ENCODE measurements at regions not wholly inside any gene's neighbourhood (a gene's known extent, or its start where the extent isn't known, plus 50 kb on each side); places are given as distances from the start of the nearest gene placed in this dataset.

DNA sequence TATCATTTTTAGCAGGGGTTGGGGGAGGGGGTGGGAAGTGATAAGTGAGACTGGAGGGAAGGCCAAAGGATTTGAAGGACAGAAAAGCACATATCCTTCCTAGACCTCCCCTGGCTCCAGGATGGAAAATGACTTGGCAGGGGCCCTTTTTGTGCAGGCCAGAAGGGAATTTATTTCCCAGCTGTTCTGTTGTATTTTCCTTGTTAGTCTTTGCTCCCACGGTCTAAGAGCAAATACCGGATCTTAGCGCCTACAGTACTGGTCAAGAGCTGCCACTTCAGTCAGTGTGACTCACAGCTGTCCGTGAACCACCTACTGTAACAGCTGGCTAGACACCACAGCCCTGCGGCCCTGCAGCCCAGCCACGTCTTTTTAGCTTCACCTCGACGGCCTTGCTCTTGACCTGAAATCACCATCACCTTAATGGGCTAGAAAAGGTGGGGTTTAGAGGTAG, 51.0 kb upstream of the ERRFI1 start:
- H3K27me3 ChIP-seq (ENCODE audit: control insufficient read depth, insufficient read depth, low read length) = no peaks in the 10 kb centered on the region
- peaks cover 13% of the 10 kb centered on the region for H3K9me1 ChIP-seq (ENCODE audit: insufficient read depth, low read length)
- H2BK5ac ChIP-seq (ENCODE audit: low read depth, low read length, poor library complexity, severe bottlenecking) = peak overlapping the region; percentile 73
- TF ChIP-seq RAD21 (IDR thresholded peaks at IDR 0.05; ENCODE audit: low read length) (0 out of 2 replicates have a peak, but pooled peaks have one; percentile 26), FOS (IDR thresholded peaks at IDR 0.05; ENCODE audit: low read depth, low read length) (peak; percentile 90), POLR2A (IDR thresholded peaks at IDR 0.05; ENCODE audit: low read depth, low read length) (peak; percentile 42; the same call in 1 of the 2 replicates), SMC3 (IDR thresholded peaks at IDR 0.05; ENCODE audit: low read depth, low read length) (0 out of 2 replicates have a peak, but pooled peaks have one; percentile 5), CEBPB (IDR thresholded peaks at IDR 0.05; ENCODE audit: low read depth, low read length) (no peak), RCOR1 (IDR thresholded peaks at IDR 0.05; ENCODE audit: insufficient replicate concordance, low read length) (peak; percentile 85), BHLHE40 (IDR thresholded peaks at IDR 0.05; ENCODE audit: low read depth, low read length) (0 out of 2 replicates have a peak, but pooled peaks have one; percentile 31)
- TF ChIP-seq, protein P1, sequence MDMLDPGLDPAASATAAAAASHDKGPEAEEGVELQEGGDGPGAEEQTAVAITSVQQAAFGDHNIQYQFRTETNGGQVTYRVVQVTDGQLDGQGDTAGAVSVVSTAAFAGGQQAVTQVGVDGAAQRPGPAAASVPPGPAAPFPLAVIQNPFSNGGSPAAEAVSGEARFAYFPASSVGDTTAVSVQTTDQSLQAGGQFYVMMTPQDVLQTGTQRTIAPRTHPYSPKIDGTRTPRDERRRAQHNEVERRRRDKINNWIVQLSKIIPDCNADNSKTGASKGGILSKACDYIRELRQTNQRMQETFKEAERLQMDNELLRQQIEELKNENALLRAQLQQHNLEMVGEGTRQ (IDR thresholded peaks at IDR 0.05; ENCODE audit: low read depth, low read length) = no peak
- H2AK9ac ChIP-seq (replicated peaks; ENCODE audit: low read depth, low read length, poor library complexity) = peak overlapping the region; percentile 67
- no peak overlapping the region; the same call in 1 of the 2 replicates for H4K5ac ChIP-seq (ENCODE audit: low read depth, low read length)
- peak overlapping the region; percentile 28 for H2AFZ ChIP-seq (replicated peaks; ENCODE audit: low read length, poor library complexity)
- in situ Hi-C loops (cut with MboI; ENCODE audit: low sequenced_read_pairs) (no loop called here), dilution Hi-C loops (cut with HindIII; ENCODE audit: low sequenced_read_pairs, unreplicated experiment) (no loop called here), intact Hi-C loops (cut with micrococcal nuclease) (loop anchor here (5.0 kb wide), 1 partner anchor 35 kb away; no protein-coding TSS in a partner anchor)
- peak overlapping the region; percentile 25; the same call in 1 of the 2 replicates for H3K18ac ChIP-seq (ENCODE audit: low read depth, low read length)
- BruUV-seq (replicated peaks) = no TSS peak
- peak; percentile 90 for ATAC-seq (ENCODE audit: low read depth)
- peak overlapping the region; percentile 2; the same call in 1 of the 2 replicates for H3K27ac ChIP-seq (ENCODE audit: insufficient read depth, low read length)
- H3K4me3 ChIP-seq (ENCODE audit: insufficient read depth, low read depth, low read length) = no peak overlapping the region
- H3K79me1 ChIP-seq (ENCODE audit: low read depth in 1 of 2, low read length in 2 of 2) = no peaks in the 10 kb centered on the region
- peak overlapping the region; percentile 12; the same call in 1 of the 2 replicates for H4K91ac ChIP-seq (ENCODE audit: insufficient read depth, low read depth, low read length)
- CTCF ChIA-PET = interaction anchor here (0.5 to 1.9 kb wide), 5 partner anchors 10 to 597 kb away, joined by 4 to 9 read pairs (median 5); no protein-coding TSS in a partner anchor
- peak overlapping the region; percentile 14 for H2AK5ac ChIP-seq (ENCODE audit: low read depth, low read length)
- 0 out of 2 replicates have a peak overlapping the region, but pooled peaks have one; percentile 35 for H3K14ac ChIP-seq (replicated peaks; ENCODE audit: low read depth, low read length)
- no peaks in the 10 kb centered on the region for H3K36me3 ChIP-seq (ENCODE audit: control insufficient read depth, insufficient read depth, low read length)
- no peak overlapping the region; the same call in 1 of the 2 replicates for H3K56ac ChIP-seq (ENCODE audit: extremely low read depth, insufficient read depth, low read length)
- H2BK20ac ChIP-seq (ENCODE audit: low read depth, low read length) = peak overlapping the region; percentile 36; the same call in 1 of the 2 replicates
- H3K9me3 ChIP-seq (ENCODE audit: control insufficient read depth, insufficient read depth, low read length) = no peaks in the 10 kb centered on the region
- peaks cover 26% of the 10 kb centered on the region for H3K4me1 ChIP-seq (ENCODE audit: control insufficient read depth, insufficient read depth, low read length)
- peak overlapping the region in 1 of 2 experiments; percentile 70; a peak in 2 of 4 replicates for H4K8ac ChIP-seq (ENCODE audit: low read depth in 2 of 2, low read length in 2 of 2)
- peak overlapping the region; percentile 5 for H3K4me2 ChIP-seq (ENCODE audit: low read depth, low read length)
- peak; percentile 97 for DNase-seq
- H2BK15ac ChIP-seq (ENCODE audit: low read depth, low read length) = peak overlapping the region; percentile 71; the same call in 1 of the 3 replicates
- no peaks in the 10 kb centered on the region for H4K20me1 ChIP-seq (ENCODE audit: insufficient read depth, low read length)
- H3K23ac ChIP-seq (ENCODE audit: low read depth, low read length) = no peak overlapping the region; the same call in 1 of the 2 replicates
- peak overlapping the region; percentile 69; the same call in 1 of the 2 replicates for H3K4ac ChIP-seq (ENCODE audit: low read depth, low read length)
- H3K9ac ChIP-seq (ENCODE audit: low read depth, low read length) = no peak overlapping the region
- WGBS, 2 experiments (ENCODE audit: extremely low coverage in 2 of 2, insufficient read length in 1 of 2) = 0% methylated on average over 4 of the region's 8 CpGs; no CpG with 5 or more reads in 1 of the 2 experiments
- POLR2A ChIA-PET (ENCODE audit: unreplicated experiment) = interaction anchor here (0.6 kb wide), 2 partner anchors 33 to 50 kb away, joined by 9 to 18 read pairs; no protein-coding TSS in a partner anchor
- peak overlapping the region; percentile 74; the same call in 1 of the 2 replicates for H2BK120ac ChIP-seq (ENCODE audit: low read depth, low read length)
